H1 (cell line): ENCODE measurements at regions not wholly inside any gene's neighbourhood (a gene's known extent, or its start where the extent isn't known, plus 50 kb on each side); places are given as distances from the start of the nearest gene placed in this dataset.
A peak's percentile ranks its signal among the peaks of the same experiment; 100 is the strongest.

Source experiments
- CTCF ChIA-PET: fragments of 300-600 bp; sonication (Branson Sonifier 250); formaldehyde crosslinking; loops from one replicate; lab custom pipeline; 2021; ENCODE audit not compliant: partially characterized antibody; lab: Charles Lee
- POLR2A ChIA-PET: fragments of 300-600 bp; sonication (Branson Sonifier 250); formaldehyde crosslinking; loops from one replicate; lab custom pipeline; 2021; ENCODE audit warnings: inconsistent platforms; ENCODE audit not compliant: partially characterized antibody; lab: Charles Lee
- DNase-seq, 2 experiments: peaks; one replicate each; pipeline versions ENCODE4 v3.0.0 to v3.0.0-alpha.2; 2010 to 2022; ENCODE audit warnings: low spot score in 2 of 2, low read depth in 1 of 2, mixed read lengths in 1 of 2
- FAIRE-seq: peaks from 2 replicates; lab custom pipeline; 2011; peaks lifted over from hg19 to GRCh38; lab: Jason Lieb, UNC
- H2AFZ ChIP-seq: 2 replicates; pipeline ENCODE4 v1.8.1; 2012; ENCODE audit warnings: low read length, inconsistent platforms
- H2AK5ac ChIP-seq: 2 replicates; pipeline ENCODE4 v1.6.1; 2013; ENCODE audit warnings: low read depth, low read length
- H2BK120ac ChIP-seq: replicated peaks from 2 replicates; pipeline ENCODE3; 2013; ENCODE audit warnings: low read depth, low read length, inconsistent platforms
- H2BK12ac ChIP-seq: 2 replicates; pipeline ENCODE4 v1.6.1; 2013; ENCODE audit warnings: low read depth, low read length
- H2BK15ac ChIP-seq: 2 replicates; pipeline ENCODE4 v1.6.1; 2013; ENCODE audit warnings: low read length
- H2BK20ac ChIP-seq: 2 replicates; pipeline ENCODE4 v1.6.1; 2013; ENCODE audit warnings: low read length
- H2BK5ac ChIP-seq: 2 replicates; pipeline ENCODE4 v1.6.1; 2013; ENCODE audit warnings: low read depth, low read length
- H3K14ac ChIP-seq: 2 replicates; pipeline ENCODE4 v1.6.1; 2013; ENCODE audit warnings: inconsistent platforms; ENCODE audit not compliant: insufficient read length
- H3K18ac ChIP-seq: 2 replicates; pipeline ENCODE4 v1.6.1; 2013; ENCODE audit warnings: low read length; ENCODE audit errors: extremely low read depth
- H3K23ac ChIP-seq: 2 replicates; pipeline ENCODE4 v1.6.1; 2013; ENCODE audit warnings: inconsistent platforms; ENCODE audit not compliant: insufficient read length
- H3K23me2 ChIP-seq: 2 replicates; pipeline ENCODE4 v1.6.1; 2013; ENCODE audit warnings: low read depth, low read length
- H3K27ac ChIP-seq: 2 replicates; pipeline ENCODE4 v1.6.1; 2011; ENCODE audit warnings: low read depth, low read length, inconsistent platforms
- H3K27me3 ChIP-seq, 4 experiments: replicated peaks in 1 of 4; 1 replicate in 1 of 4; 2 replicates in 3 of 4; pipeline versions ENCODE4 v1.6.1 to v1.8.1; 2011 to 2013; ENCODE audit warnings: low read length in 3 of 4, mild to moderate bottlenecking in 3 of 4, inconsistent platforms in 2 of 4, mixed read lengths in 2 of 4, moderate library complexity in 1 of 4; ENCODE audit not compliant: control insufficient read depth in 3 of 4, insufficient read depth in 3 of 4; ENCODE audit errors: extremely low read depth in 1 of 4
- H3K36me3 ChIP-seq, 4 experiments: 2 replicates each; pipeline versions ENCODE4 v1.6.1 to v1.8.1; 2011 to 2013; ENCODE audit warnings: mild to moderate bottlenecking in 4 of 4, low read length in 3 of 4, moderate library complexity in 2 of 4, control low read depth in 1 of 4, inconsistent platforms in 1 of 4; ENCODE audit not compliant: insufficient read depth in 4 of 4, control insufficient read depth in 2 of 4
- H3K4ac ChIP-seq: replicated peaks from 2 replicates; pipeline ENCODE3; 2013; ENCODE audit warnings: low read length, low read depth, mixed read lengths, inconsistent platforms; ENCODE audit not compliant: insufficient read length
- H3K4me1 ChIP-seq, 4 experiments: replicated peaks in 1 of 4; 1 replicate in 1 of 4; 2 replicates in 3 of 4; pipeline versions ENCODE4 v1.6.1 to v1.8.1; 2011 to 2013; ENCODE audit warnings: low read length in 3 of 4, inconsistent platforms in 2 of 4, mixed read lengths in 1 of 4; ENCODE audit not compliant: insufficient read depth in 4 of 4, control insufficient read depth in 3 of 4
- H3K4me2 ChIP-seq, 2 experiments: 2 replicates each; pipeline versions ENCODE4 v1.6.1 to v1.8.1; 2011 to 2013; ENCODE audit warnings: low read depth in 2 of 2, low read length in 2 of 2, control low read depth in 1 of 2, inconsistent platforms in 1 of 2, mild to moderate bottlenecking in 1 of 2; ENCODE audit not compliant: insufficient read depth in 1 of 2
- H3K4me3 ChIP-seq, 4 experiments: fragments of 200-600, 300-600 bp in 1 of 4; sonication (generic), shearing (Covaris generic), sonication (Bioruptor Twin) in 1 of 4; 2 replicates each; pipeline versions ENCODE4 v1.5.1 to v1.8.1; 2011 to 2016; ENCODE audit warnings: low read length in 4 of 4, low read depth in 3 of 4, control low read depth in 2 of 4, inconsistent platforms in 2 of 4, mild to moderate bottlenecking in 2 of 4, mixed read lengths in 1 of 4, moderate library complexity in 1 of 4; ENCODE audit not compliant: insufficient read depth in 2 of 4; ENCODE audit errors: extremely low read depth in 1 of 4
- H3K56ac ChIP-seq: replicated peaks from 2 replicates; pipeline ENCODE3; 2013; ENCODE audit warnings: low read depth, mild to moderate bottlenecking, mixed read lengths, low read length, inconsistent platforms; ENCODE audit not compliant: insufficient read length
- H3K79me1 ChIP-seq: 2 replicates; pipeline ENCODE4 v1.6.1; 2013; ENCODE audit warnings: low read depth, low read length, control low read depth
- H3K79me2 ChIP-seq, 2 experiments: 2 replicates each; pipeline versions ENCODE4 v1.6.1 to v1.8.1; 2012 to 2013; ENCODE audit warnings: low read length in 2 of 2, mild to moderate bottlenecking in 2 of 2, inconsistent platforms in 1 of 2; ENCODE audit not compliant: insufficient read depth in 2 of 2, control insufficient read depth in 1 of 2
- H3K9ac ChIP-seq, 4 experiments: replicated peaks in 1 of 4; 1 replicate in 1 of 4; 2 replicates in 3 of 4; pipeline versions ENCODE4 v1.6.1 to v1.8.1; 2011 to 2013; ENCODE audit warnings: low read depth in 3 of 4, low read length in 3 of 4, control low read depth in 2 of 4, mild to moderate bottlenecking in 2 of 4, moderate library complexity in 2 of 4, inconsistent platforms in 1 of 4; ENCODE audit errors: extremely low read depth in 1 of 4
- H3K9me3 ChIP-seq, 2 experiments: 2 replicates each; pipeline versions ENCODE4 v1.6.1 to v1.8.1; 2012 to 2013; ENCODE audit warnings: mild to moderate bottlenecking in 2 of 2, moderate library complexity in 2 of 2, control low read depth in 1 of 2, inconsistent platforms in 1 of 2, low read depth in 1 of 2, low read length in 1 of 2, mixed read lengths in 1 of 2; ENCODE audit not compliant: insufficient read depth in 2 of 2
- H4K20me1 ChIP-seq, 2 experiments: replicated peaks in 1 of 2; 2 replicates each; pipeline versions ENCODE3 to v1.8.1; 2011 to 2013; ENCODE audit warnings: inconsistent platforms in 2 of 2, low read length in 2 of 2, mild to moderate bottlenecking in 1 of 2; ENCODE audit not compliant: insufficient read depth in 2 of 2, control insufficient read depth in 1 of 2
- H4K5ac ChIP-seq: 2 replicates; pipeline ENCODE4 v1.6.1; 2013; ENCODE audit warnings: low read length, low read depth, mixed read lengths, inconsistent platforms; ENCODE audit not compliant: insufficient read length
- H4K8ac ChIP-seq: 2 replicates; pipeline ENCODE4 v1.8.0; 2013; ENCODE audit warnings: mild to moderate bottlenecking, moderate library complexity, low read length, inconsistent platforms; ENCODE audit not compliant: insufficient read depth; ENCODE audit errors: extremely low read depth
- H4K91ac ChIP-seq: replicated peaks from 2 replicates; pipeline ENCODE3; 2013; ENCODE audit warnings: low read length, mixed read lengths, inconsistent platforms; ENCODE audit not compliant: insufficient read length
- HDAC2 ChIP-seq, 2 experiments: fragments of 300-600 bp in 1 of 2; sonication (generic) in 1 of 2; IDR thresholded peaks; 2 replicates each; pipeline ENCODE4 v1.6.1; 2011 to 2012; ENCODE audit warnings: low read depth in 2 of 2, low read length in 2 of 2, mild to moderate bottlenecking in 2 of 2, moderate library complexity in 2 of 2, borderline replicate concordance in 1 of 2, inconsistent platforms in 1 of 2
- POU5F1 ChIP-seq: IDR thresholded peaks from 2 replicates; pipeline ENCODE4 v1.6.1; 2011; ENCODE audit warnings: low read depth, mild to moderate bottlenecking, low read length, moderate library complexity
- RAD21 ChIP-seq, 2 experiments: IDR thresholded peaks in 1 of 2; conservative IDR thresholded peaks in 1 of 2; 2 replicates each; pipeline ENCODE4 v1.6.1; 2011; ENCODE audit warnings: low read depth in 2 of 2, low read length in 2 of 2, improper control_type of control experiment in 1 of 2, inconsistent platforms in 1 of 2, mild to moderate bottlenecking in 1 of 2, moderate library complexity in 1 of 2
- SP1 ChIP-seq: IDR thresholded peaks from 2 replicates; pipeline ENCODE4 v1.6.1; 2011; ENCODE audit warnings: low read depth, low read length
- WGBS, 2 experiments: shearing (Covaris generic) in 1 of 2; methylation state at CpG; one replicate each; pipeline versions ENCODE4 v1.1.6 to v1.1.7; 2013 to 2015; ENCODE audit warnings: low lambda C conversion rate in 2 of 2, mixed read lengths in 2 of 2, inconsistent platforms in 1 of 2, low coverage in 1 of 2, missing lambda C conversion rate in 1 of 2; ENCODE audit not compliant: insufficient replicate concordance in 2 of 2, insufficient coverage in 1 of 2, insufficient read length in 1 of 2; ENCODE audit errors: extremely low coverage in 1 of 2, missing lambda C conversion rate in 1 of 2; 5-methylcytosine and 5-hydroxymethylcytosine counted together
- TF ChIP-seq, protein P1 (sequence below), 3 experiments: IDR thresholded peaks; 1 replicate in 2 of 3; 2 replicates in 1 of 3; pipeline versions ENCODE4 v1.5.1 to v1.6.1; 2011; ENCODE audit warnings: low read length in 3 of 3, mild to moderate bottlenecking in 3 of 3, inconsistent platforms in 2 of 3, low read depth in 1 of 3, moderate library complexity in 1 of 3; ENCODE audit not compliant: insufficient read depth in 1 of 3; ENCODE audit errors: control extremely low read depth in 1 of 3

DNA sequence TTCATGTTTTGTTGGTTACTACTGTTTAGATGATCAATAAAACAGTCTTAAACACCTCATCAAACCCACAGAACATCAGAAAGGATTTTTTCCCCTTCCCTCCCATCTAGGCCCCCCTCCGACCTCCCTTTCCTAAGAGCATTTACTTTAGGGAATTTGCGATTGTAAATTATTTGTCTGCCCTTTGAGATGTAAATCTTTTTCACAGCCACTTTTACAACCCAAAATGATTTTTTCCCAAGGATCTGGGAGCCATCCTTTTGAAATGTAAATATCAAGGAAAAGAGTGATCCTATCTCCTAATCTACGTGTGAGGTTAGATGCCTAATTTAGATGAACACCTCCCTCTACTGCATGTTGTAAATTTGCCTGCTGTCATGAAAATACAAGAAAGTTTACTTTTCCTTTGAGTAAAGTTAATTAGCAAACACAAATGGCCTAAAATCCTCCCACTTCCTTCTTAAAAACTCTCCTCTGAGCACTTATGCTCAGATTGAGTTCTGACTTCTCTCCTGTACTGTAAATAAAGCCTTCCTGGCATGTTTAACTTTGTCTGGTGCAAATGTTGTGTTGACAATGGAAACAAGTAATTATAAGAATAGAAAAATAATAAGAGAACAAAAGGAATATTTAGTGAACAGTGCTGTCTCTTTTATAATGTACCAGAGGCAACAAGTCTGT, 1646.9 kb upstream of the SPRY2 start:
- Histone ChIP-seq H3K9me3 (no peaks in the 10 kb centered on the region), H2BK15ac (no peak overlapping the region), H2AFZ (no peak overlapping the region), H2BK120ac (no peak overlapping the region), H2BK20ac (no peak overlapping the region), H3K79me1 (no peaks in the 10 kb centered on the region), H4K91ac (no peak overlapping the region), H3K14ac (no peak overlapping the region), H4K20me1 (no peaks in the 10 kb centered on the region), H2BK5ac (no peak overlapping the region), H3K23me2 (no peaks in the 10 kb centered on the region), H2BK12ac (no peak overlapping the region), H3K9ac (no peak overlapping the region), H3K36me3 (no peaks in the 10 kb centered on the region), H4K5ac (no peak overlapping the region), H3K4ac (no peak overlapping the region), H3K4me1 (peaks cover 0 to 21% (median 10%) of the 10 kb centered on the region in 4 experiments; a peak in 3 of 7 replicates), H3K4me2 (peak overlapping the region; percentile 2 to 46; a peak in 2 of 4 replicates), H4K8ac (no peak overlapping the region), H3K4me3 (peak overlapping the region in 1 of 4 experiments; percentile 25; a peak in 1 of 8 replicates), H3K27me3 (peaks cover 0 to 5% (median 2%) of the 10 kb centered on the region in 4 experiments; a peak in 4 of 7 replicates), H3K18ac (no peak overlapping the region), H3K23ac (no peak overlapping the region), H3K79me2 (no peaks in the 10 kb centered on the region), H2AK5ac (no peak overlapping the region), H3K27ac (no peak overlapping the region), H3K56ac (no peak overlapping the region)
- ChIA-PET POLR2A (interaction anchor here (0.7 kb wide), 1 partner anchor 442 kb away, joined by 3 read pairs; no protein-coding TSS in a partner anchor), CTCF (interaction anchor here (0.7 to 2.3 kb wide), 5 partner anchors 30 to 816 kb away, joined by 3 to 16 read pairs (median 7); no protein-coding TSS in a partner anchor)
- peak; percentile 76 for FAIRE-seq
- WGBS, 2 experiments = 9% methylated on average over 3 of the region's 3 CpGs; no CpG with 5 or more reads in 1 of the 2 experiments
- DNase-seq = no peak
- TF ChIP-seq SP1 (0 out of 2 replicates have a peak, but pooled peaks have one; percentile 42), RAD21 (IDR thresholded peaks at IDR 0.05 in 1 of 2, conservative IDR thresholded peaks at IDR 0.05 in 1 of 2; ENCODE audit: low read depth in 2 of 2, low read length in 2 of 2) (0 out of 4 replicates have a peak, but pooled peaks of 1 of the 2 experiments have one; percentile 1), POU5F1 (0 out of 2 replicates have a peak, but pooled peaks have one; percentile 60), HDAC2 (IDR thresholded peaks at IDR 0.05; ENCODE audit: borderline replicate concordance in 1 of 2, low read depth in 2 of 2, low read length in 2 of 2) (0 out of 4 replicates have a peak, but pooled peaks of 1 of the 2 experiments have one; percentile 78)
- TF ChIP-seq, protein P1, sequence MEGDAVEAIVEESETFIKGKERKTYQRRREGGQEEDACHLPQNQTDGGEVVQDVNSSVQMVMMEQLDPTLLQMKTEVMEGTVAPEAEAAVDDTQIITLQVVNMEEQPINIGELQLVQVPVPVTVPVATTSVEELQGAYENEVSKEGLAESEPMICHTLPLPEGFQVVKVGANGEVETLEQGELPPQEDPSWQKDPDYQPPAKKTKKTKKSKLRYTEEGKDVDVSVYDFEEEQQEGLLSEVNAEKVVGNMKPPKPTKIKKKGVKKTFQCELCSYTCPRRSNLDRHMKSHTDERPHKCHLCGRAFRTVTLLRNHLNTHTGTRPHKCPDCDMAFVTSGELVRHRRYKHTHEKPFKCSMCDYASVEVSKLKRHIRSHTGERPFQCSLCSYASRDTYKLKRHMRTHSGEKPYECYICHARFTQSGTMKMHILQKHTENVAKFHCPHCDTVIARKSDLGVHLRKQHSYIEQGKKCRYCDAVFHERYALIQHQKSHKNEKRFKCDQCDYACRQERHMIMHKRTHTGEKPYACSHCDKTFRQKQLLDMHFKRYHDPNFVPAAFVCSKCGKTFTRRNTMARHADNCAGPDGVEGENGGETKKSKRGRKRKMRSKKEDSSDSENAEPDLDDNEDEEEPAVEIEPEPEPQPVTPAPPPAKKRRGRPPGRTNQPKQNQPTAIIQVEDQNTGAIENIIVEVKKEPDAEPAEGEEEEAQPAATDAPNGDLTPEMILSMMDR (IDR thresholded peaks at IDR 0.05; ENCODE audit: control extremely low read depth in 1 of 3, insufficient read depth in 1 of 3, low read depth in 1 of 3, low read length in 3 of 3) = no peak
